ENCODE measurements at regions not wholly inside any gene's neighbourhood (a gene's known extent, or its start where the extent isn't known, plus 50 kb on each side); places are given as distances from the start of the nearest gene placed in this dataset.
A peak's percentile ranks its signal among the peaks of the same experiment; 100 is the strongest.

DNA sequence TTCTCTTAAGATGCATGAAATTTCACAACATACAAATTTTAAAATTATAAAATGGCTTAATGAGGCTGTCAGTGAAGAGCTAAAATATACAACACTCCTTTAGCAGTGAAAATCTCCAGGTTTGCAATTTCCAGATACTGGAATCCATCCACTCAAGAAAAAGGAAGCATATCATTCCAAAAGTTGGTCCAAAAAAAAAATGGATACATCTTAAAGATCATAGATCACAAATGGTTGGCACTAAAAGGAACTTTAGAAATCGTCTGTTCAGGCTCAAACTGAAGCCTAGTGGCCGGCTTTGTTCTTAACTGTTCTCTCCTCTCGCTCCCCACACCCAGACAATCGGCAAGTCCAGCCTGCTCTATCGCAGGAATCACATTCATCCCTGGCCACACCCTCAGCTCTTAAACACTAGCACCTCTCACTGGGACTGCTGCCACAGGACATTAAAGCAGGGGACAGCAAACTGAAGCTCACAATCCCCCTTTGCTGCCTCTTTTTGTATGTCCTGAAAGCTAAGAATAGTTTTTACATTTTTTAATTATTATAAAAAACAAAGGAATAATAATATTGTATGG is 130.3 kb upstream of the CDIN1 start:
- TF ChIP-seq POLR2AphosphoS5 (IDR thresholded peaks at IDR 0.05; ENCODE audit: low read depth, low read length) (no peak), POLR2A (IDR thresholded peaks at IDR 0.05; ENCODE audit: borderline replicate concordance, extremely low read depth, insufficient read depth, insufficient read length) (no peak), CTCF (IDR thresholded peaks at IDR 0.05 in 2 of 3, conservative IDR thresholded peaks at IDR 0.05 in 1 of 3; ENCODE audit: borderline replicate concordance in 1 of 3, insufficient read depth in 1 of 3, low read depth in 2 of 3, low read length in 2 of 3) (peak in 2 of 3 experiments; percentile 9 to 15; a peak in 2 of 6 replicates)

Data from HCT116 (cell line).